HEK293 (cell line): ENCODE measurements at regions not wholly inside any gene's neighbourhood (a gene's known extent, or its start where the extent isn't known, plus 50 kb on each side); places are given as distances from the start of the nearest gene placed in this dataset.

ENCODE experiments used
- CTCF ChIA-PET: fragments of 350-600 bp; formaldehyde crosslinking; extraction: SDS; loops from one replicate; lab custom pipeline; 2021; ENCODE audit warnings: antibody characterized with exemption; lab: Yijun Ruan, JAX
- POLR2A ChIA-PET: fragments of 300-600 bp; formaldehyde crosslinking; extraction: SDS; loops from one replicate; lab custom pipeline; 2020; ENCODE audit warnings: antibody characterized with exemption, inconsistent platforms; lab: Yijun Ruan, JAX
- H3K27ac ChIP-seq: fragments of 200-500 bp; sonication (Bioruptor generic); 2 replicates; pipeline ENCODE4 v1.5.1; 2014; ENCODE audit warnings: low read depth, low read length, control low read depth, inconsistent platforms; ENCODE audit errors: extremely low read depth
- H3K36me3 ChIP-seq, 2 experiments: fragments of 200-500 bp in 1 of 2; sonication (Bioruptor generic) in 1 of 2; 1 replicate in 1 of 2; 2 replicates in 1 of 2; pipeline ENCODE4 v1.5.1; 2014 to 2017; ENCODE audit warnings: inconsistent platforms in 2 of 2, low read length in 2 of 2; ENCODE audit not compliant: control insufficient read depth in 2 of 2, insufficient read depth in 1 of 2
- H3K4me1 ChIP-seq: fragments of 200-500 bp; sonication (Bioruptor generic); 2 replicates; pipeline ENCODE4 v1.5.1; 2014; ENCODE audit warnings: mild to moderate bottlenecking, low read length, inconsistent platforms; ENCODE audit not compliant: control insufficient read depth, insufficient read depth
- H3K4me3 ChIP-seq: 2 replicates; pipeline ENCODE4 v1.5.1; 2011; ENCODE audit warnings: low read depth, mild to moderate bottlenecking, control low read depth, low read length, moderate library complexity
- H3K9me3 ChIP-seq: fragments of 200-500 bp; sonication (Bioruptor generic); 2 replicates; pipeline ENCODE4 v1.5.1; 2014; ENCODE audit warnings: low read depth, low read length, inconsistent platforms; ENCODE audit not compliant: control insufficient read depth, insufficient read depth
- BCL11A ChIP-seq: fragments of 450-650 bp; formaldehyde crosslinking; IDR thresholded peaks from 2 replicates; pipeline ENCODE4 v1.5.1; 2016; ENCODE audit warnings: low read depth, missing biosample characterization, missing genetic modification characterization
- EGR2 ChIP-seq: fragments of 450-650 bp; formaldehyde crosslinking; IDR thresholded peaks from 2 replicates; pipeline ENCODE4 v1.5.1; 2016; ENCODE audit warnings: low read depth, missing biosample characterization, missing genetic modification characterization
- HOXC10 ChIP-seq: sonication (generic); formaldehyde crosslinking; IDR thresholded peaks from 2 replicates; pipeline ENCODE4 v1.8.1; 2023; ENCODE audit warnings: mild to moderate bottlenecking, missing genetic modification reagents
- KLF17 ChIP-seq: fragments of 450-650 bp; formaldehyde crosslinking; IDR thresholded peaks from 2 replicates; pipeline ENCODE4 v1.5.1; 2016; ENCODE audit warnings: missing biosample characterization, missing genetic modification characterization
- PRDM6 ChIP-seq: fragments of 450-650 bp; formaldehyde crosslinking; IDR thresholded peaks from 2 replicates; pipeline ENCODE4 v1.5.1; 2017; ENCODE audit warnings: missing biosample characterization, missing genetic modification characterization
- SP2 ChIP-seq: fragments of 450-650 bp; formaldehyde crosslinking; IDR thresholded peaks from 2 replicates; pipeline ENCODE4 v1.5.1; 2016; ENCODE audit warnings: missing biosample characterization, missing genetic modification characterization
- TRIM28 ChIP-seq: IDR thresholded peaks from 2 replicates; pipeline ENCODE4 v1.6.1; 2011; ENCODE audit warnings: low read length, control low read depth, borderline replicate concordance
- YY2 ChIP-seq: fragments of 450-650 bp; formaldehyde crosslinking; IDR thresholded peaks from 2 replicates; pipeline ENCODE4 v1.5.1; 2016; ENCODE audit warnings: missing biosample characterization, missing genetic modification characterization
- ZBTB17 ChIP-seq: fragments of 450-650 bp; formaldehyde crosslinking; IDR thresholded peaks from 2 replicates; pipeline ENCODE4 v1.5.1; 2016; ENCODE audit warnings: missing biosample characterization, missing genetic modification characterization
- ZFHX2 ChIP-seq: fragments of 450-650 bp; formaldehyde crosslinking; conservative IDR thresholded peaks from 2 replicates; pipeline ENCODE4 v1.5.1; 2016; ENCODE audit warnings: missing biosample characterization, missing genetic modification characterization
- ZNF121 ChIP-seq: fragments of 450-650 bp; formaldehyde crosslinking; IDR thresholded peaks from 2 replicates; pipeline ENCODE4 v1.5.1; 2016; ENCODE audit warnings: missing biosample characterization, missing genetic modification characterization
- ZNF132 ChIP-seq: fragments of 450-650 bp; formaldehyde crosslinking; IDR thresholded peaks from 2 replicates; pipeline ENCODE4 v1.5.1; 2017; ENCODE audit warnings: missing biosample characterization, missing genetic modification characterization, borderline replicate concordance
- ZNF140 ChIP-seq: fragments of 450-650 bp; formaldehyde crosslinking; IDR thresholded peaks from 2 replicates; pipeline ENCODE4 v1.5.1; 2016; ENCODE audit warnings: missing biosample characterization, missing genetic modification characterization
- ZNF174 ChIP-seq: fragments of 450-650 bp; formaldehyde crosslinking; IDR thresholded peaks from 2 replicates; pipeline ENCODE4 v1.5.0; 2017; ENCODE audit warnings: missing biosample characterization, mild to moderate bottlenecking, missing genetic modification characterization
- ZNF239 ChIP-seq: fragments of 450-650 bp; formaldehyde crosslinking; IDR thresholded peaks from 2 replicates; pipeline ENCODE4 v1.5.1; 2016; ENCODE audit warnings: missing biosample characterization, missing genetic modification characterization
- ZNF266 ChIP-seq: fragments of 450-650 bp; formaldehyde crosslinking; IDR thresholded peaks from 2 replicates; pipeline ENCODE4 v1.5.1; 2016; ENCODE audit warnings: missing biosample characterization, missing genetic modification characterization, low read depth
- ZNF274 ChIP-seq, 2 experiments: fragments of 200-500 bp in 1 of 2; fragments of 450-650 bp in 1 of 2; sonication (Bioruptor generic) in 1 of 2; formaldehyde crosslinking in 1 of 2; IDR thresholded peaks; 2 replicates each; pipeline versions ENCODE4 v1.5.1 to v1.6.1; 2014 to 2016; ENCODE audit warnings: borderline replicate concordance in 1 of 2, inconsistent platforms in 1 of 2, low read length in 1 of 2, missing biosample characterization in 1 of 2, missing genetic modification characterization in 1 of 2
- ZNF335 ChIP-seq: fragments of 450-650 bp; formaldehyde crosslinking; conservative IDR thresholded peaks from 2 replicates; pipeline ENCODE4 v1.5.1; 2016; ENCODE audit warnings: missing biosample characterization, missing genetic modification characterization
- ZNF350 ChIP-seq: fragments of 450-650 bp; formaldehyde crosslinking; IDR thresholded peaks from 2 replicates; pipeline ENCODE4 v1.5.0; 2017; ENCODE audit warnings: missing biosample characterization, mild to moderate bottlenecking, missing genetic modification characterization
- ZNF394 ChIP-seq: fragments of 450-650 bp; formaldehyde crosslinking; IDR thresholded peaks from 2 replicates; pipeline ENCODE4 v1.5.1; 2016; ENCODE audit warnings: missing biosample characterization, missing genetic modification characterization, mild to moderate bottlenecking, moderate library complexity, borderline replicate concordance
- ZNF473 ChIP-seq: fragments of 450-650 bp; formaldehyde crosslinking; IDR thresholded peaks from 2 replicates; pipeline ENCODE4 v1.5.1; 2017; ENCODE audit warnings: missing biosample characterization, missing genetic modification characterization
- ZNF514 ChIP-seq: fragments of 450-650 bp; formaldehyde crosslinking; IDR thresholded peaks from 2 replicates; pipeline ENCODE4 v1.5.1; 2016; ENCODE audit warnings: missing biosample characterization, missing genetic modification characterization
- ZNF610 ChIP-seq: fragments of 450-650 bp; formaldehyde crosslinking; IDR thresholded peaks from 2 replicates; pipeline ENCODE4 v1.5.1; 2016; ENCODE audit warnings: missing biosample characterization, missing genetic modification characterization, borderline replicate concordance
- ZNF658 ChIP-seq: fragments of 450-650 bp; formaldehyde crosslinking; IDR thresholded peaks from 2 replicates; pipeline ENCODE4; 2016; ENCODE audit warnings: missing biosample characterization, missing genetic modification characterization
- ZNF677 ChIP-seq: fragments of 450-650 bp; IDR thresholded peaks from 2 replicates; pipeline ENCODE4 v1.5.0; 2018; ENCODE audit warnings: missing biosample characterization, mild to moderate bottlenecking, missing genetic modification characterization, moderate library complexity
- ZSCAN18 ChIP-seq: fragments of 450-650 bp; formaldehyde crosslinking; IDR thresholded peaks from 2 replicates; pipeline ENCODE4 v1.5.1; 2016; ENCODE audit warnings: missing biosample characterization, missing genetic modification characterization

- H3K4me3 ChIP-seq = no peak overlapping the region
- no peaks in the 10 kb centered on the region for H3K9me3 ChIP-seq
- peaks cover 6% of the 10 kb centered on the region for H3K4me1 ChIP-seq
- TF ChIP-seq TRIM28 (no peak), PRDM6 (tag by site-specific recombination) (no peak), ZNF239 (no peak), ZNF274 (IDR thresholded peaks at IDR 0.05; ENCODE audit: low read length) (no peak), ZNF274 (tag by site-specific recombination; IDR thresholded peaks at IDR 0.05; ENCODE audit: borderline replicate concordance) (no peak), ZNF394 (no peak)
- ChIA-PET CTCF (interaction anchor here (0.6 to 1.0 kb wide), 2 partner anchors 794 to 1491 kb away, joined by 3 to 4 read pairs; no protein-coding TSS in a partner anchor), POLR2A (no interaction called here)
- no peak overlapping the region for H3K27ac ChIP-seq
- H3K36me3 ChIP-seq = no peaks in the 10 kb centered on the region
Measured at GRCh38 chr12:105429511-105429910, 99.0 kb downstream of the C12orf75 start.

- no peaks in the 10 kb centered on the region for H3K9me3 ChIP-seq
- H3K27ac ChIP-seq = no peak overlapping the region
- ChIA-PET CTCF (interaction anchor here (0.5 to 1.3 kb wide), 4 partner anchors 12 to 851 kb away, joined by 3 to 5 read pairs (median 3); no protein-coding TSS in a partner anchor), POLR2A (interaction anchor here (1.4 kb wide), 1 partner anchor 707 kb away, joined by 3 read pairs; the partner anchor contains the start of gene NUAK1)
- H3K4me3 ChIP-seq = no peak overlapping the region
- H3K4me1 ChIP-seq = peaks cover 6% of the 10 kb centered on the region
- TF ChIP-seq ZFHX2 (tag by site-specific recombination) (peak; percentile 63), PRDM6 (tag by site-specific recombination) (peak; percentile 33; the same call in 1 of the 2 replicates), ZNF140 (tag by site-specific recombination) (no peak), ZNF677 (tag by site-specific recombination) (no peak), ZNF174 (tag by site-specific recombination) (no peak), EGR2 (tag by site-specific recombination) (0 out of 2 replicates have a peak, but pooled peaks have one; percentile 9), ZNF335 (tag by site-specific recombination) (no peak)
- no peaks in the 10 kb centered on the region for H3K36me3 ChIP-seq
Measured at GRCh38 chr12:105431537-105432100, 101.1 kb downstream of the C12orf75 start.

GRCh38 chr12:105433804-105434203 is 103.3 kb downstream of the C12orf75 start:
- Histone ChIP-seq H3K36me3 (no peaks in the 10 kb centered on the region), H3K4me3 (no peak overlapping the region), H3K27ac (no peak overlapping the region), H3K9me3 (no peaks in the 10 kb centered on the region), H3K4me1 (peaks cover 6% of the 10 kb centered on the region)
- no peak for TF ChIP-seq BCL11A (tag by site-specific recombination)
- no peak for TF ChIP-seq ZNF610 (tag by site-specific recombination)
- no peak for TF ChIP-seq ZBTB17 (tag by site-specific recombination)
- no peak for TF ChIP-seq ZNF658
- no peak for TF ChIP-seq ZNF473 (tag by site-specific recombination)
- TF ChIP-seq ZNF132 (tag by site-specific recombination) = no peak
- TF ChIP-seq YY2 (tag by site-specific recombination) = no peak
- TF ChIP-seq HOXC10 = no peak
- TF ChIP-seq EGR2 (tag by site-specific recombination) = no peak
- no peak for TF ChIP-seq KLF17 (tag by site-specific recombination)
- no peak for TF ChIP-seq ZSCAN18 (tag by site-specific recombination)
- no peak for TF ChIP-seq ZNF121
- TF ChIP-seq ZNF350 (tag by site-specific recombination) = no peak
- TF ChIP-seq ZNF514 (tag by site-specific recombination) = no peak
- no peak for TF ChIP-seq SP2
- TF ChIP-seq ZNF266 (tag by site-specific recombination) = no peak
- ChIA-PET POLR2A (no interaction called here), CTCF (interaction anchor here (0.7 kb wide), 1 partner anchor 699 kb away, joined by 3 read pairs; no protein-coding TSS in a partner anchor)
